ENCODE measurements at regions not wholly inside any gene's neighbourhood (a gene's known extent, or its start where the extent isn't known, plus 50 kb on each side); places are given as distances from the start of the nearest gene placed in this dataset.

- Mint-ChIP-seq H3K27ac (ENCODE audit: unreplicated experiment) (no peak overlapping the region), H3K9me3 (ENCODE audit: unreplicated experiment) (peaks cover 2% of the 10 kb centered on the region), H3K36me3 (ENCODE audit: unreplicated experiment) (peaks cover 5% of the 10 kb centered on the region), H3K4me1 (ENCODE audit: low read depth, unreplicated experiment) (no peaks in the 10 kb centered on the region), H3K27me3 (ENCODE audit: unreplicated experiment) (no peaks in the 10 kb centered on the region), H3K4me3 (ENCODE audit: unreplicated experiment) (no peak overlapping the region)
- no peak for TF ChIP-seq CTCF (IDR thresholded peaks at IDR 0.05; ENCODE audit: partially characterized antibody, unreplicated experiment)
- DNase-seq = no peak
These were observed 269.9 kb upstream of the TUSC1 start for GRCh38 chr9:25948182-25948581.

GRCh38 chr9:25939126-25939525 is 260.9 kb upstream of the TUSC1 start:
- no peak overlapping the region for H3K27ac Mint-ChIP-seq (ENCODE audit: unreplicated experiment)

GRCh38 chr9:25936031-25936430 is 257.8 kb upstream of the TUSC1 start:
- no peak overlapping the region for H3K27ac Mint-ChIP-seq (ENCODE audit: unreplicated experiment)
- H3K27me3 Mint-ChIP-seq (ENCODE audit: unreplicated experiment) = no peaks in the 10 kb centered on the region
- H3K9me3 Mint-ChIP-seq (ENCODE audit: unreplicated experiment) = no peaks in the 10 kb centered on the region
- no peak overlapping the region for H3K4me3 Mint-ChIP-seq (ENCODE audit: unreplicated experiment)
- TF ChIP-seq CTCF (IDR thresholded peaks at IDR 0.05; ENCODE audit: partially characterized antibody, unreplicated experiment) = no peak
- H3K4me1 Mint-ChIP-seq (ENCODE audit: low read depth, unreplicated experiment) = no peaks in the 10 kb centered on the region
- no peak for DNase-seq
- no peaks in the 10 kb centered on the region for H3K36me3 Mint-ChIP-seq (ENCODE audit: unreplicated experiment)

More at GRCh38 chr9:25939126-25939525, 260.9 kb upstream of the TUSC1 start:
- H3K27me3 Mint-ChIP-seq (ENCODE audit: unreplicated experiment) = no peaks in the 10 kb centered on the region
- H3K9me3 Mint-ChIP-seq (ENCODE audit: unreplicated experiment) = no peaks in the 10 kb centered on the region
- H3K4me1 Mint-ChIP-seq (ENCODE audit: low read depth, unreplicated experiment) = no peaks in the 10 kb centered on the region
- no peak overlapping the region for H3K4me3 Mint-ChIP-seq (ENCODE audit: unreplicated experiment)
- no peaks in the 10 kb centered on the region for H3K36me3 Mint-ChIP-seq (ENCODE audit: unreplicated experiment)
- no peak for TF ChIP-seq CTCF (IDR thresholded peaks at IDR 0.05; ENCODE audit: partially characterized antibody, unreplicated experiment)
- DNase-seq = no peak

- Mint-ChIP-seq H3K9me3 (ENCODE audit: unreplicated experiment) (no peaks in the 10 kb centered on the region), H3K4me1 (ENCODE audit: low read depth, unreplicated experiment) (no peaks in the 10 kb centered on the region), H3K27ac (ENCODE audit: unreplicated experiment) (no peak overlapping the region), H3K27me3 (ENCODE audit: unreplicated experiment) (no peaks in the 10 kb centered on the region), H3K36me3 (ENCODE audit: unreplicated experiment) (no peaks in the 10 kb centered on the region), H3K4me3 (ENCODE audit: unreplicated experiment) (no peak overlapping the region)
- TF ChIP-seq CTCF (IDR thresholded peaks at IDR 0.05; ENCODE audit: partially characterized antibody, unreplicated experiment) = no peak
- no peak for DNase-seq
These were observed 256.9 kb upstream of the TUSC1 start for GRCh38 chr9:25935188-25935587.

GRCh38 chr9:25918761-25919160 is 240.5 kb upstream of the TUSC1 start:
- H3K4me3 Mint-ChIP-seq (ENCODE audit: unreplicated experiment) = no peak overlapping the region
- no peak overlapping the region for H3K27ac Mint-ChIP-seq (ENCODE audit: unreplicated experiment)
- no peaks in the 10 kb centered on the region for H3K27me3 Mint-ChIP-seq (ENCODE audit: unreplicated experiment)
- no peak for TF ChIP-seq CTCF (IDR thresholded peaks at IDR 0.05; ENCODE audit: partially characterized antibody, unreplicated experiment)
- no peaks in the 10 kb centered on the region for H3K4me1 Mint-ChIP-seq (ENCODE audit: low read depth, unreplicated experiment)
- DNase-seq = no peak
- no peaks in the 10 kb centered on the region for H3K9me3 Mint-ChIP-seq (ENCODE audit: unreplicated experiment)
- no peaks in the 10 kb centered on the region for H3K36me3 Mint-ChIP-seq (ENCODE audit: unreplicated experiment)

All from glutamatergic neuron (in vitro differentiated cells).